ENCODE measurements at regions not wholly inside any gene's neighbourhood (a gene's known extent, or its start where the extent isn't known, plus 50 kb on each side); places are given as distances from the start of the nearest gene placed in this dataset.

DNA sequence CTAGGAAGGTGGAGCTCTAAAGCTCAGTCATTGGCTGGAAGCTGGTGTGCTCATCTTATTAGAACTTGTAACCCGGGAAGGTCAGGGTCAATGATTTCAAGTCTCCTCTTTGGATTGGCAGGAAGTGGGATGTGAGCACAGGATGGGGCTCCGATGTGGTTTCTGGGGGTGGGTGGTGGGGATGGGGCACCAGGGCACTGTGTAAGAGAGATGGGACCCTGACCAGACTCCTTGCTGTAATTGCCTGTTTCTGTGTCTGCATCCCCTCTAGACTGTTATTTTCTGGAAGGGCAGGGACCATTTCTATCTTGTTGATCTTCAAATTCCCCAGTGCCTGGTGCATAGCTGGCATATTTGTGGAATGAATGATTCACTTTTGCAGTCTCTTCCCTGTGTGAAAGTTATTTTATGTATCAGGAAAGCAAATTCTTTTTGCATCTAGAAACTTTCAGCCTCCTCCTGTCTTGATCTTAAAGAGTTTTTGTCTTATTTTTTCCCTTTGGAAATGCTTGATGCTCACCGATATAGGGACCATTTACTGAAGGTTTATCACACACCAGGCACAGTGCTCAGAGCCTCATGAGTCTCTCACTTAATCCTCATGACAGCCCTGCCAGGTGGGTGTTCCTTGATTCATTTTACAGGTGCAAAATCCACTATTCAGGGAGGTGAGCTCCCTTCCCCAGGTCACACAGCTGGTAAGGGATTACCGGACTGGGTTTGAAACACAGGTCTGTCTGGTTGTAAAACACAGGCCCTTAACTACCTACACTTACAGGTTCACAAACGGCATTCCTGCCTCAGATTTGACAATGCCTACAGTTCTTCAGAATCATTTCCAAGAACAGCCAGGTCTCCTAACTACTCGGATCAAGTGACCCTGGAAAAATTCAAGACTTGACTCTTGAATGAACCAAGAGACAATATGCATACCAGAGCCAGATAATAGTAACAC lies 86.9 kb upstream of the IGF1 start:
- no peak for TF ChIP-seq Cebpa-rat (IDR thresholded peaks at IDR 0.05)
- no peak overlapping the region for H3K9ac ChIP-seq
- H3K27me3 ChIP-seq = no peaks in the 10 kb centered on the region
- H4K20me1 ChIP-seq = no peaks in the 10 kb centered on the region
- H3K36me3 ChIP-seq = no peaks in the 10 kb centered on the region
- H3K4me1 ChIP-seq = peaks cover 0 to 10% (median 0%) of the 10 kb centered on the region in 10 experiments; a peak in 2 of 20 replicates
- H3K4me3 ChIP-seq = no peak overlapping the region
- H3K4me2 ChIP-seq = no peak overlapping the region
- no peak overlapping the region for H3K27ac ChIP-seq
- H3K9me3 ChIP-seq (replicated peaks in 1 of 11) = peaks cover 0 to 9% (median 0%) of the 10 kb centered on the region in 11 experiments; a peak in 4 of 22 replicates

DNA sequence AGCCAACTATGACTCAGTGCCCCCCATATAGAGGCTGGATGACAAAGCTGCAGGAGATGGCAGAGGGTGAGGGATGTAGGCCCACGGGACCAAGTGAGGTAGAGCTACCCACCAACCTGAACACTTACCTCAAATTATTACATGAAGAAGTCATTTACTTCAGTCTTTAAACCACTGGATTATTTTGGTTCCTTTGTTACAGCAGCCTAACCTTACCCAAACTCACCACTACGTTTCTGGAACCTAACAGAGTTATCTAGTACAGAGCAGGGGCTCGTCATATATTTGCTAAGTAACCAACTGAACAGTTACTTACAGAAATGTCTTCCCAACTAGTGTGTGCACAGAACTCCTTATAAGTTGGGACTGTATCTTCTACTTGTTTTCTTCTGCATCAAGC lies 85.2 kb upstream of the IGF1 start:
- H3K4me2 ChIP-seq = no peak overlapping the region
- H3K36me3 ChIP-seq = no peaks in the 10 kb centered on the region
- H3K4me1 ChIP-seq = peaks cover 0 to 10% (median 0%) of the 10 kb centered on the region in 10 experiments; a peak in 2 of 20 replicates

DNA sequence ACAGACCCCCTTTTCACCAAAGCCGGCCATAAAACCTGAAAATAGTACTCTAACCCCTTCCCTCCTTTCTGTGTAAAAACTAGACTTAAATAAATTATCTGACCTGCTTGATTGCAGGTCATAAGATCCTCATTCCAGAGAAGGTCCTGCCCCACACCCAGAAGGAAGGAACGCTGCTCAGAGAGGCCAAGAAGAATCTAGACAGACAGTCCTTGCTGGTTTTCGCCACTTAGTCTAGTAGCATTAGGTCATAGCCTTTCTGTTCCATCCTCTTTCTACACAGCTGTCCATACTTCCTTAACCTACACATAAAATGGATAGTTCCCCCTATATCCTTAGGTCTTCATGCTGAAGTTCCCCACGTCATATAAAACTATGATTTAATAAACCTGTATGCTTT lies 83.7 kb upstream of the IGF1 start:
- no peak overlapping the region for H3K27ac ChIP-seq
- H3K4me2 ChIP-seq = no peak overlapping the region
- H3K9me3 ChIP-seq (replicated peaks in 1 of 11) = peaks cover 0 to 9% (median 0%) of the 10 kb centered on the region in 11 experiments; a peak in 4 of 22 replicates
- H4K20me1 ChIP-seq = no peaks in the 10 kb centered on the region
- H3K4me3 ChIP-seq = no peak overlapping the region
- H3K27me3 ChIP-seq = no peaks in the 10 kb centered on the region
- H3K36me3 ChIP-seq = no peaks in the 10 kb centered on the region
- H3K4me1 ChIP-seq = peaks cover 0 to 10% (median 0%) of the 10 kb centered on the region in 10 experiments; a peak in 2 of 20 replicates
- H3K9ac ChIP-seq = no peak overlapping the region
- no peak for TF ChIP-seq Cebpa-rat (IDR thresholded peaks at IDR 0.05)

More for the DNA sequence above, 85.2 kb upstream of the IGF1 start:
- no peak for TF ChIP-seq Cebpa-rat (IDR thresholded peaks at IDR 0.05)
- Histone ChIP-seq H4K20me1 (no peaks in the 10 kb centered on the region), H3K27ac (no peak overlapping the region), H3K27me3 (no peaks in the 10 kb centered on the region), H3K4me3 (no peak overlapping the region), H3K9ac (no peak overlapping the region), H3K9me3 (replicated peaks in 1 of 11) (peaks cover 0 to 9% (median 0%) of the 10 kb centered on the region in 11 experiments; a peak in 4 of 22 replicates)

DNA sequence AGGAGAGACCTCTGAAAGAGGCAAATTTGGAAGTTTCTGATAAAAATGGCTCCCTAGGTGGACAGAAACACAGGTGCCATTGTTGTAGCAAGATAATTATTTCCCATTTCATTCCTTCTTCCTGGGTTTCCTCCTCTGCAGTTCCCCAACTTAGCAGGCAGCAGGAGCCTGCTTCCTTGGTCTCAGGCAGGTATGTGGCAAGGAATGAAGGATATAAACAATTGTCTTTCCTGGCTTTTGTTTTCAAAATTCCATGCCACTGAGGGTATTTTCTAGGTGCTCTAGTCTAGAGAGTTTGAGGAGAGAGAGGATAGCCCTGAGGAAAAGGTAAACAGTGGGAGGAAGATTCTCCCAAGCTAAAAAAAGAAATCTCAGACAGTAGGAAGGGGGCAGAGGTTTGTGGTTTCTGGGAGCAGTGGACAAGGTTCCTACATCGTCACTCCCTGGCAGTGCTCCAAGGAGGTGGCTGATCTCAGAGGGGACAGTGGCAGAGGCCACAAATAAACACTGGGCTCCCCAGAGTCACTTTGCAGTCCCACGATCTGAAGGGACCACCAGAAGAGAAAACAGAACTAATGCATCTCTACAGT lies 82.6 kb upstream of the IGF1 start:
- H3K27me3 ChIP-seq = no peaks in the 10 kb centered on the region

DNA sequence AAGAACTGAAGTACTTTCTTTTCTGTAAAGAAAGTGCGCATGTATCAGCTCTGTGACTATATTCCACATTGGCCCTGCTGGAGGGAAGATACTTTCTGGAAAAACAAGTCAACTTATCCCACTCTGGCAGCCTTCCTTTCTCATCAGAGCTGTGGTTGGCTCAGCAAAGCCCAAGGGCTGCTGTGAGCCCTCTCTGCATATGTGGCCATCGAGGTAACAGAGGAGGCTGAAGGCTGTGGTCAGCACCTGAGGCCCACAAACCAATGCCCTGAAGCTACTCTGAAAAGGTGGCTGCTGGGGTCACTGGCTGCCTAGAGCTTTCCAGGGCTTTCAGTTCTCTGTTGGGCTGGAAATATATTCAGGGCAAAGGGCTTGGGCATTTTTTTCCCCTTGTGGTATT lies 70.8 kb upstream of the IGF1 start:
- peaks cover 0 to 36% (median 0%) of the 10 kb centered on the region in 10 experiments; a peak in 5 of 20 replicates for H3K4me1 ChIP-seq
- peak overlapping the region in 1 of 11 experiments; percentile 16; a peak in 1 of 22 replicates for H3K4me2 ChIP-seq
- TF ChIP-seq Cebpa-rat (IDR thresholded peaks at IDR 0.05) = no peak
- H4K20me1 ChIP-seq = no peaks in the 10 kb centered on the region
- H3K27ac ChIP-seq = no peak overlapping the region
- H3K4me3 ChIP-seq = no peak overlapping the region
- no peak overlapping the region for H3K9ac ChIP-seq
- H3K36me3 ChIP-seq = no peaks in the 10 kb centered on the region
- H3K27me3 ChIP-seq = no peaks in the 10 kb centered on the region
- H3K9me3 ChIP-seq (replicated peaks in 1 of 11) = no peaks in the 10 kb centered on the region

More for the DNA sequence above, 82.6 kb upstream of the IGF1 start:
- no peaks in the 10 kb centered on the region for H3K36me3 ChIP-seq
- no peak overlapping the region for H3K4me3 ChIP-seq
- H3K9ac ChIP-seq = no peak overlapping the region
- peak overlapping the region in 1 of 11 experiments; percentile 17; a peak in 1 of 22 replicates for H3K4me2 ChIP-seq
- TF ChIP-seq Cebpa-rat (IDR thresholded peaks at IDR 0.05) = no peak
- H3K4me1 ChIP-seq = peaks cover 0 to 10% (median 0%) of the 10 kb centered on the region in 10 experiments; a peak in 4 of 20 replicates
- peaks cover 0 to 9% (median 0%) of the 10 kb centered on the region in 11 experiments; a peak in 4 of 22 replicates for H3K9me3 ChIP-seq (replicated peaks in 1 of 11)
- no peak overlapping the region for H3K27ac ChIP-seq
- H4K20me1 ChIP-seq = no peaks in the 10 kb centered on the region

DNA sequence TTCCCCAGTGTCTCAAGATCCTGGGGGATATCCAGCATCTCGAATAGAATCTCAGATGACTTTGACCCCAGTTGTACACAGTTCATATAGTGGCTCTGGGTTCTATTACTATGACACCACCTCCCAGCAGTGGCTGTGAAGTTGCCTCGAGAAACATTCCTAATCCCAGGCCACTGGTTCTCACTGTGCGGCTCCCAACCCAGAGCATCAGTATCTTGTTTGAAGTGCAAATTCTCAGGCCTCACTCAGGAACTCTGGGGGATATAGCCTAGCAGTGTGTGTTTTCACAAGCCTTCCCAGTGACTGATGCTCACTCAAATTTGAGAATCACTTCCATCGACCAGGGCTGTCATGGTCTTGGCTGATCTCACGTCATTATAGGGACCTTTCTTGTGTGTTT lies 69.3 kb upstream of the IGF1 start:
- no peak for TF ChIP-seq Cebpa-rat (IDR thresholded peaks at IDR 0.05)
- Histone ChIP-seq H3K9ac (no peak overlapping the region), H3K27me3 (no peaks in the 10 kb centered on the region), H3K36me3 (no peaks in the 10 kb centered on the region), H3K4me3 (no peak overlapping the region), H3K27ac (no peak overlapping the region), H4K20me1 (no peaks in the 10 kb centered on the region), H3K4me2 (peak overlapping the region in 1 of 11 experiments; percentile 52; a peak in 1 of 22 replicates), H3K4me1 (peaks cover 0 to 36% (median 0%) of the 10 kb centered on the region in 10 experiments; a peak in 5 of 20 replicates), H3K9me3 (replicated peaks in 1 of 11) (no peaks in the 10 kb centered on the region)

DNA sequence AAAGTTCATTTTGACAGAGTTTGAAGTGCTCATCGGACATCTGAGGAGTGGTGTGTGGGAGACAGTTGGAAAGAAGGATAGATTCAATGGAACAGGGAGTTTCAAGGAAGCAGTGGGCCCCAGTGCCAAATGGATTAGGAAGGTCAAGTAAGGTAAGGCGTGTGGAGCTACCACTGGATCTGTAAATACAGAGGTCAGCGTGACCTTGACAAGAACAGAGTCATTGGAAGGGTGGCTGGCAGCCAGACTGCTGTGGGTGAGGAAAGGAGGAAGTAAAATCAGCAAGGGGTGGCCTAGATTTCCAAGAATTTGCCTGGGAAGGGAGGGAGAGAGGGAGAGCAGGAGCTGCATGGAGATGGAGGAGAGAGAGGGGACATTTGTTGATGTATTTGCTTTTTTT lies 68.2 kb upstream of the IGF1 start:
- H3K27me3 ChIP-seq = no peaks in the 10 kb centered on the region
- H3K9me3 ChIP-seq (replicated peaks in 1 of 11) = no peaks in the 10 kb centered on the region
- no peaks in the 10 kb centered on the region for H3K36me3 ChIP-seq
- H3K9ac ChIP-seq = no peak overlapping the region
- H3K4me3 ChIP-seq = no peak overlapping the region
- TF ChIP-seq Cebpa-rat (IDR thresholded peaks at IDR 0.05) = no peak
- no peak overlapping the region for H3K27ac ChIP-seq
- H4K20me1 ChIP-seq = no peaks in the 10 kb centered on the region
- peaks cover 0 to 36% (median 0%) of the 10 kb centered on the region in 10 experiments; a peak in 5 of 20 replicates for H3K4me1 ChIP-seq
- H3K4me2 ChIP-seq = peak overlapping the region in 2 of 11 experiments; percentile 40 to 52; a peak in 4 of 22 replicates

DNA sequence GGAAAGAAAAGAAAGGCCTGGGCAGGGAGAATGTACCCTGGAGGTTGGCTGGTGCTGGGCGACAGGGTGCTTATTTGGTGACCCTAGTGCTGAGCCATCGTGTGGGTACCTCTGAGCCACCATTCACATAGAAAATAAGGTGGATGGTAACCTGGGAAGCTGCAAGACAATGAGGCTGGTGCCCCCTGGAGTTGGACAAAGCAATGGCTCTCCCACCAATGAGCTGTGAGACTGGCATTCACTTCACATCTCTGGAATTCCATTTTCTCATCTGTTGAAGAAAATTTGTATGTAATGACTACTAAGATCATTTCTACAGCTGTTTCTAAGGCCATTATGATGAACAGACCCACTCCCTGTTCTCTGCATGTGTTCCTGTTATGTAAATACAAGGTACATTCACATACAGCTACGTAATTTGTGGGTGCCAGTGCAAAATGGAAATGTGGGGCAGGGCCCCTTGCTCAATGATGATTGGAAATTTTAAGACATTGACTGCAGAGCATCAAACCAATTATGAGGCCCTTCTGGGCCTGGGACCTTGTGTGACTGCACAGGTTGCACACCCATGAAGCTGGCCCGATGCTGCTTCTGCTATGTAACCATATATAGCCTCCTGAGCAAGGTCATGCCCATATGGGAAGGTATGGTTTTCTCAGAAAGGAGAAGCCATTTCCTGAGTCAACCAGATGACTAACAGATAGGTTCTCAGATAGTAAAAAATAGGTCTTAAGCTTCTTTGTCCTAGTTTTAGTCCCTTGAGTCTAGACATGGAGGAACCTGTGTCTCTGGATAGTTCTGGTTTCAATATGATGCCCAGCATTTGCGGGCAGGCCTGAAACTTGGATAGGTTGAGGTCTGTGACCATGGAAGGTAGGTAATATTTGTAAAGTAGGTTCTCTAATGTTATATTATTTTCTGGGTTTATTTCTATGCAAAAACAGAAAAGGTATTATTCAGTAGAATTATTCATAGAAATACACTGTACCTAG lies 63.4 kb upstream of the IGF1 start:
- H3K27me3 ChIP-seq = no peaks in the 10 kb centered on the region
- H3K9ac ChIP-seq = no peak overlapping the region
- H3K4me3 ChIP-seq = no peak overlapping the region
- no peak overlapping the region for H3K27ac ChIP-seq
- peaks cover 0 to 21% (median 0%) of the 10 kb centered on the region in 10 experiments; a peak in 5 of 20 replicates for H3K4me1 ChIP-seq
- H3K4me2 ChIP-seq = no peak overlapping the region
- no peak for TF ChIP-seq Cebpa-rat (IDR thresholded peaks at IDR 0.05)
- H3K9me3 ChIP-seq (replicated peaks in 1 of 11) = no peaks in the 10 kb centered on the region
- H3K36me3 ChIP-seq = no peaks in the 10 kb centered on the region
- H4K20me1 ChIP-seq = no peaks in the 10 kb centered on the region

All from BLaER1 treated with 17β-estradiol and CSF1 and Interleukin-3, amounts not matched to agents 10 nM and 100 nM (cell line).